Activated T-cell treated with anti-CD3 and anti-CD28 coated beads, Interleukin-2, amount 50 U/mL, for 72 hours (primary cell): ENCODE measurements at regions not wholly inside any gene's neighbourhood (a gene's known extent, or its start where the extent isn't known, plus 50 kb on each side); places are given as distances from the start of the nearest gene placed in this dataset.
"Not testable (repeated sequence)": the region's sequence is repeated elsewhere in the genome, so short reads cannot be mapped to it uniquely, and the experiment has no call there.

Experiments used
- ATAC-seq, 2 donors: fragments of 150-1000 bp; cut with Tn5 transposase; replicated peaks in 1 of 2; 2 replicates each; pipeline ENCODE4 v1.10.0; 2021; ENCODE audit warnings: moderate library complexity in 2 of 2, mild to moderate bottlenecking in 1 of 2
- DNase-seq, 2 donors: peaks; one replicate each; pipeline ENCODE4 v3.0.0; 2021 to 2022; ENCODE audit warnings: mixed read lengths in 1 of 2
- H3K27ac Mint-ChIP-seq: one replicate; pipeline ENCODE4 v1.8.0; 2022; ENCODE audit warnings: mild to moderate bottlenecking, moderate library complexity, mixed read lengths
- H3K27me3 Mint-ChIP-seq: one replicate; pipeline ENCODE4 v1.8.0; 2022; ENCODE audit warnings: low read depth, mixed read lengths
- H3K36me3 Mint-ChIP-seq, 2 donors: one replicate each; pipeline ENCODE4 v1.8.0; 2022; ENCODE audit warnings: mixed read lengths in 2 of 2, mild to moderate bottlenecking in 1 of 2; ENCODE audit not compliant: insufficient read depth in 2 of 2
- H3K4me1 Mint-ChIP-seq: one replicate; pipeline ENCODE4 v1.8.0; 2022; ENCODE audit warnings: low read depth, mixed read lengths
- H3K4me3 Mint-ChIP-seq, 2 donors: one replicate each; pipeline ENCODE4 v1.8.0; 2022; ENCODE audit warnings: mild to moderate bottlenecking in 2 of 2, mixed read lengths in 2 of 2, moderate library complexity in 2 of 2
- H3K9me3 Mint-ChIP-seq, 2 donors: one replicate each; pipeline ENCODE4 v1.8.0; 2022; ENCODE audit warnings: mixed read lengths in 2 of 2

GRCh38 chr13:50539791-50540530 is 303.5 kb downstream of the DLEU7 start:
- no peak for DNase-seq
- no peak for ATAC-seq
- Mint-ChIP-seq H3K27ac (no peak overlapping the region), H3K36me3 (peaks cover 8 to 21% of the 10 kb centered on the region in 2 donors), H3K27me3 (no peaks in the 10 kb centered on the region), H3K4me1 (no peaks in the 10 kb centered on the region), H3K9me3 (peaks cover 11 to 12% of the 10 kb centered on the region in 2 donors), H3K4me3 (no peak overlapping the region)

GRCh38 chr13:50543141-50543540 is 300.4 kb downstream of the DLEU7 start:
- no peak overlapping the region for H3K4me3 Mint-ChIP-seq
- H3K4me1 Mint-ChIP-seq, result no peaks in the 10 kb centered on the region
- no peak for ATAC-seq
- no peak overlapping the region for H3K27ac Mint-ChIP-seq
- no peaks in the 10 kb centered on the region for H3K27me3 Mint-ChIP-seq
- peaks cover 2 to 3% of the 10 kb centered on the region in 2 donors for H3K36me3 Mint-ChIP-seq
- DNase-seq, result no peak
- peaks cover 3 to 5% of the 10 kb centered on the region in 2 donors for H3K9me3 Mint-ChIP-seq

- H3K4me1 Mint-ChIP-seq, result no peaks in the 10 kb centered on the region
- peaks cover 3 to 5% of the 10 kb centered on the region in 2 donors for H3K9me3 Mint-ChIP-seq
- DNase-seq (no peak), ATAC-seq (no peak)
- H3K4me3 Mint-ChIP-seq, result no peak overlapping the region
- no peak overlapping the region for H3K27ac Mint-ChIP-seq
- H3K27me3 Mint-ChIP-seq, result no peaks in the 10 kb centered on the region
- H3K36me3 Mint-ChIP-seq, result peaks cover 0 to 3% of the 10 kb centered on the region in 2 donors
These were observed 299.7 kb downstream of the DLEU7 start for GRCh38 chr13:50543782-50544181.

GRCh38 chr13:50544211-50544610 is 299.3 kb downstream of the DLEU7 start:
- DNase-seq, result no peak
- no peak for ATAC-seq
- Mint-ChIP-seq H3K27ac (no peak overlapping the region), H3K4me1 (no peaks in the 10 kb centered on the region), H3K9me3 (peaks cover 0 to 2% of the 10 kb centered on the region in 2 donors), H3K4me3 (no peak overlapping the region), H3K36me3 (no peaks in the 10 kb centered on the region), H3K27me3 (no peaks in the 10 kb centered on the region)

- not testable (repeated sequence) for H3K27me3 Mint-ChIP-seq, DNase-seq, H3K9me3 Mint-ChIP-seq, H3K36me3 Mint-ChIP-seq, H3K4me1 Mint-ChIP-seq, ATAC-seq, H3K27ac Mint-ChIP-seq, H3K4me3 Mint-ChIP-seq
These were observed 296.3 kb downstream of the DLEU7 start for GRCh38 chr13:50547175-50547574.

GRCh38 chr13:50548586-50548985 is 294.9 kb downstream of the DLEU7 start:
- H3K27me3 Mint-ChIP-seq, result no peaks in the 10 kb centered on the region
- no peaks in the 10 kb centered on the region for H3K4me1 Mint-ChIP-seq
- no peak overlapping the region for H3K27ac Mint-ChIP-seq
- no peaks in the 10 kb centered on the region for H3K36me3 Mint-ChIP-seq
- H3K4me3 Mint-ChIP-seq, result no peak overlapping the region
- peaks cover 0 to 2% of the 10 kb centered on the region in 2 donors for H3K9me3 Mint-ChIP-seq
- no peak for ATAC-seq
- DNase-seq, result no peak

- ATAC-seq (no peak), DNase-seq (no peak)
- Mint-ChIP-seq H3K27me3 (no peaks in the 10 kb centered on the region), H3K36me3 (no peaks in the 10 kb centered on the region), H3K9me3 (peaks cover 0 to 2% of the 10 kb centered on the region in 2 donors), H3K27ac (no peak overlapping the region), H3K4me3 (no peak overlapping the region), H3K4me1 (no peaks in the 10 kb centered on the region)
These were observed 294.1 kb downstream of the DLEU7 start for GRCh38 chr13:50549221-50549942.

GRCh38 chr13:50550151-50550550 is 293.3 kb downstream of the DLEU7 start:
- Mint-ChIP-seq H3K27ac (no peak overlapping the region), H3K9me3 (peaks cover 0 to 2% of the 10 kb centered on the region in 2 donors), H3K4me3 (no peak overlapping the region), H3K4me1 (no peaks in the 10 kb centered on the region), H3K36me3 (no peaks in the 10 kb centered on the region), H3K27me3 (no peaks in the 10 kb centered on the region)
- ATAC-seq (no peak), DNase-seq (no peak)

GRCh38 chr13:50552424-50552966 is 291.0 kb downstream of the DLEU7 start:
- Mint-ChIP-seq H3K36me3 (peaks cover 0 to 2% of the 10 kb centered on the region in 2 donors), H3K4me3 (no peak overlapping the region), H3K27me3 (no peaks in the 10 kb centered on the region), H3K4me1 (no peaks in the 10 kb centered on the region), H3K27ac (no peak overlapping the region), H3K9me3 (peaks cover 0 to 2% of the 10 kb centered on the region in 2 donors)
- ATAC-seq (no peak), DNase-seq (no peak)

- DNase-seq (no peak), ATAC-seq (no peak)
- Mint-ChIP-seq H3K36me3 (peaks cover 1 to 2% of the 10 kb centered on the region in 2 donors), H3K27ac (no peak overlapping the region), H3K9me3 (peaks cover 2 to 3% of the 10 kb centered on the region in 2 donors), H3K27me3 (peaks cover 16% of the 10 kb centered on the region), H3K4me3 (no peak overlapping the region), H3K4me1 (no peaks in the 10 kb centered on the region)
These were observed 281.8 kb downstream of the DLEU7 start for GRCh38 chr13:50561739-50562138.

- Mint-ChIP-seq H3K9me3 (peaks cover 4 to 6% of the 10 kb centered on the region in 2 donors), H3K4me3 (no peak overlapping the region), H3K27me3 (no peaks in the 10 kb centered on the region), H3K36me3 (peaks cover 6 to 8% of the 10 kb centered on the region in 2 donors), H3K4me1 (no peaks in the 10 kb centered on the region), H3K27ac (no peak overlapping the region)
- no peak for ATAC-seq
- no peak for DNase-seq
These were observed 276.8 kb downstream of the DLEU7 start for GRCh38 chr13:50566646-50567045.

- no peaks in the 10 kb centered on the region for H3K4me1 Mint-ChIP-seq
- no peak for DNase-seq
These were observed 271.4 kb downstream of the DLEU7 start for GRCh38 chr13:50572129-50572528.

GRCh38 chr13:50573066-50573465 is 270.4 kb downstream of the DLEU7 start:
- H3K4me3 Mint-ChIP-seq, result no peak overlapping the region
- ATAC-seq (no peak), DNase-seq (no peak)
- H3K27ac Mint-ChIP-seq, result no peak overlapping the region
- H3K4me1 Mint-ChIP-seq, result no peaks in the 10 kb centered on the region
- peaks cover 0 to 4% of the 10 kb centered on the region in 2 donors for H3K36me3 Mint-ChIP-seq
- H3K27me3 Mint-ChIP-seq, result no peaks in the 10 kb centered on the region
- no peaks in the 10 kb centered on the region for H3K9me3 Mint-ChIP-seq

More at GRCh38 chr13:50572129-50572528, 271.4 kb downstream of the DLEU7 start:
- Mint-ChIP-seq H3K9me3 (peaks cover 0 to 1% of the 10 kb centered on the region in 2 donors), H3K4me3 (no peak overlapping the region), H3K36me3 (peaks cover 2 to 6% of the 10 kb centered on the region in 2 donors), H3K27me3 (no peaks in the 10 kb centered on the region), H3K27ac (no peak overlapping the region)
- no peak for ATAC-seq
